ENCODE measurements at regions not wholly inside any gene's neighbourhood (a gene's known extent, or its start where the extent isn't known, plus 50 kb on each side); places are given as distances from the start of the nearest gene placed in this dataset.

GRCh38 chr11:95517453-95517852 is 272.1 kb downstream of the FAM76B start:
- no peak for TF ChIP-seq CTCF (IDR thresholded peaks at IDR 0.05; ENCODE audit: control insufficient read depth, extremely low read depth, insufficient read depth)
- no peak for DNase-seq (ENCODE audit: low read depth)
- no peak overlapping the region for H3K4me3 ChIP-seq (ENCODE audit: low read depth, low read length)

- TF ChIP-seq CTCF (IDR thresholded peaks at IDR 0.05; ENCODE audit: control insufficient read depth, extremely low read depth, insufficient read depth) = no peak
- H3K4me3 ChIP-seq (ENCODE audit: low read depth, low read length) = no peak overlapping the region
- no peak for DNase-seq (ENCODE audit: low read depth)
Observed at GRCh38 chr11:95516786-95517185, 272.8 kb downstream of the FAM76B start.

DNA sequence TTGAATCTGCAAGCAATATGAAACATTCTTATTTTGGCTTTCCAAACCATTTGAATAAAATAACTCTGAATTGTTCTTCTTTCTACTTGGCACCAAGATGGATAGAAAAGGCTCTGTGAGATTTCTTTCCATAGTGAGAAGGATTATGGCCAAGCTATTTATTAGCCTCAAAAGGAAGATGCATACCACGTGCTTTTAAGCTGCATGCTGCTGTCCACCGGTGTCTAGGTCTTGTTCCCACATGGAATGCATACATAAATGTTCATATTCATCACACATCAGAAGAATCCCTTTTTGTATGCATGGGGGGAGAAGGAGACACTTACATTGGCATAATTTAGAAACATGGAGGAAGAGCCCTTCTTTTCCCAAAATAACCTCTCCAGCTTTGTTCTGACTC is 273.4 kb downstream of the FAM76B start:
- no peak overlapping the region for H3K4me3 ChIP-seq (ENCODE audit: low read depth, low read length)
- DNase-seq (ENCODE audit: low read depth) = no peak
- no peak for TF ChIP-seq CTCF (IDR thresholded peaks at IDR 0.05; ENCODE audit: control insufficient read depth, extremely low read depth, insufficient read depth)

DNA sequence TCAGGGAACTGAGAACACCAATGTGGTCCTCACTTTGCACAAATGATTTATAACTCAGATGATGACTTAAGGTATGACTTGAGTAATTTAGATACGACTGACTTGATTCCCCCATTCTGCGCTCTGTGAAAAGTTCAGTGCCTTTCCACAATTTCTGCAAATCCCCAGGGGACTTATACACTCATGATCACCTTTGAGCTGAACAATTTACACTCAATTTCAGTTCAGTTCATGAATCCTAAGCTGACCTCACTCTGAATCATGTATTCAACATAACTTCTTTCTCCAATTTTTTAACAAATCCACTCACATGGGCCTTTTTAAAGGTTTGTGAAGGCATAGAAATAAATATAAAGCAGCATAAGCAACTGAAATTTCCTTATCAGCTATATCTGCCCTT is 274.2 kb downstream of the FAM76B start:
- TF ChIP-seq CTCF (IDR thresholded peaks at IDR 0.05; ENCODE audit: control insufficient read depth, extremely low read depth, insufficient read depth) = no peak
- no peak for DNase-seq (ENCODE audit: low read depth)
- H3K4me3 ChIP-seq (ENCODE audit: low read depth, low read length) = no peak overlapping the region

- DNase-seq (ENCODE audit: low read depth) = no peak
- TF ChIP-seq CTCF (IDR thresholded peaks at IDR 0.05; ENCODE audit: control insufficient read depth, extremely low read depth, insufficient read depth) = no peak
- no peak overlapping the region for H3K4me3 ChIP-seq (ENCODE audit: low read depth, low read length)
Observed at GRCh38 chr11:95514416-95515110, 275.0 kb downstream of the FAM76B start.

GRCh38 chr11:95512682-95513081 is 276.9 kb downstream of the FAM76B start:
- no peak for TF ChIP-seq CTCF (IDR thresholded peaks at IDR 0.05; ENCODE audit: control insufficient read depth, extremely low read depth, insufficient read depth)
- DNase-seq (ENCODE audit: low read depth) = peak; percentile 96
- no peak overlapping the region for H3K4me3 ChIP-seq (ENCODE audit: low read depth, low read length)

DNA sequence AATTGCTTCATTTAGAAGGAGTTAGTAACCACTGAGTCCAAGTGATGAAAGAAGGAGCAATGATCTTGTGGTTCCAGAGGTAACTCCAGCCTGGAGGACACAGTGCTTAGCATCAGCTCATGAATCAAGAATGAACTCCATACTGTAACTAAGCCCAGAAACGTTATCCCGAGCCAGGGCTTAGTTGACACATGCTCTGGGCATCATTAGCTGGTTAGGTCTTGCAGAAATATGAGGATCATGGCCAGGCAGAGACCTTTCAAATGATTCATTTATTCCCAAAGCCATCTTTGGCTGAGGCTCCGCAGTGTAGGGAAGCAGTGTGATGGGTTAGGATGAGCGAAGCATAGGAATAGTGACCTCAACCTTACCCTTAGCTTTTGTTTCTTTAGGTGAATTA is 277.4 kb downstream of the FAM76B start:
- DNase-seq (ENCODE audit: low read depth) = no peak
- no peak overlapping the region for H3K4me3 ChIP-seq (ENCODE audit: low read depth, low read length)
- no peak for TF ChIP-seq CTCF (IDR thresholded peaks at IDR 0.05; ENCODE audit: control insufficient read depth, extremely low read depth, insufficient read depth)

Measured in LNCaP clone FGC (cell line).